ENCODE measurements at regions not wholly inside any gene's neighbourhood (a gene's known extent, or its start where the extent isn't known, plus 50 kb on each side); places are given as distances from the start of the nearest gene placed in this dataset.
"Not testable (repeated sequence)": the region's sequence is repeated elsewhere in the genome, so short reads cannot be mapped to it uniquely, and the experiment has no call there.

- no peak for DNase-seq
Measured at GRCh38 chr2:21812766-21813165, 689.0 kb downstream of the TDRD15 start.

GRCh38 chr2:21814588-21815149 is 690.9 kb downstream of the TDRD15 start:
- no peak for DNase-seq

GRCh38 chr2:21818212-21818795 is 694.5 kb downstream of the TDRD15 start:
- DNase-seq, result no peak

- no peak for DNase-seq
Measured at GRCh38 chr2:21819454-21819853, 695.7 kb downstream of the TDRD15 start.

- DNase-seq, result no peak
Measured at GRCh38 chr2:21820271-21820670, 696.5 kb downstream of the TDRD15 start.

- no peak for DNase-seq
Measured at GRCh38 chr2:21821672-21822227, 698.0 kb downstream of the TDRD15 start.

GRCh38 chr2:21822505-21822904 is 698.7 kb downstream of the TDRD15 start:
- DNase-seq, result no peak

- no peak for DNase-seq
Measured at GRCh38 chr2:21833767-21834166, 710.0 kb downstream of the TDRD15 start.

- DNase-seq, result no peak
Measured at GRCh38 chr2:21836261-21836660, 712.5 kb downstream of the TDRD15 start.

- no peak for DNase-seq
Measured at GRCh38 chr2:21836719-21837118, 713.0 kb downstream of the TDRD15 start.

GRCh38 chr2:21837168-21837960 is 713.6 kb downstream of the TDRD15 start:
- DNase-seq, result no peak

- DNase-seq, result no peak
Measured at GRCh38 chr2:21841341-21841740, 717.6 kb downstream of the TDRD15 start.

- DNase-seq, result not testable (repeated sequence)
Measured at GRCh38 chr2:21850367-21850766, 726.6 kb downstream of the TDRD15 start.

- DNase-seq, result no peak
Measured at GRCh38 chr2:21854938-21855337, 731.2 kb downstream of the TDRD15 start.

GRCh38 chr2:21856708-21857107 is 732.9 kb downstream of the TDRD15 start:
- DNase-seq, result no peak

GRCh38 chr2:21860907-21861306 is 737.1 kb downstream of the TDRD15 start:
- no peak for DNase-seq

- no peak for DNase-seq
Measured at GRCh38 chr2:21866316-21866715, 742.5 kb downstream of the TDRD15 start.

GRCh38 chr2:21887881-21888280 is 764.1 kb downstream of the TDRD15 start:
- DNase-seq, result no peak

- no peak for DNase-seq
Measured at GRCh38 chr2:21890041-21890440, 766.3 kb downstream of the TDRD15 start.

- no peak for DNase-seq
Measured at GRCh38 chr2:21890716-21891115, 766.9 kb downstream of the TDRD15 start.

- no peak for DNase-seq
Measured at GRCh38 chr2:21891191-21891590, 767.4 kb downstream of the TDRD15 start.

GRCh38 chr2:21892140-21892539 is 768.4 kb downstream of the TDRD15 start:
- no peak for DNase-seq

- DNase-seq, result no peak
Measured at GRCh38 chr2:21895200-21895599, 771.4 kb downstream of the TDRD15 start.

All from femur (tissue), 1 donor.